ENCODE measurements at regions not wholly inside any gene's neighbourhood (a gene's known extent, or its start where the extent isn't known, plus 50 kb on each side); places are given as distances from the start of the nearest gene placed in this dataset.

DNA sequence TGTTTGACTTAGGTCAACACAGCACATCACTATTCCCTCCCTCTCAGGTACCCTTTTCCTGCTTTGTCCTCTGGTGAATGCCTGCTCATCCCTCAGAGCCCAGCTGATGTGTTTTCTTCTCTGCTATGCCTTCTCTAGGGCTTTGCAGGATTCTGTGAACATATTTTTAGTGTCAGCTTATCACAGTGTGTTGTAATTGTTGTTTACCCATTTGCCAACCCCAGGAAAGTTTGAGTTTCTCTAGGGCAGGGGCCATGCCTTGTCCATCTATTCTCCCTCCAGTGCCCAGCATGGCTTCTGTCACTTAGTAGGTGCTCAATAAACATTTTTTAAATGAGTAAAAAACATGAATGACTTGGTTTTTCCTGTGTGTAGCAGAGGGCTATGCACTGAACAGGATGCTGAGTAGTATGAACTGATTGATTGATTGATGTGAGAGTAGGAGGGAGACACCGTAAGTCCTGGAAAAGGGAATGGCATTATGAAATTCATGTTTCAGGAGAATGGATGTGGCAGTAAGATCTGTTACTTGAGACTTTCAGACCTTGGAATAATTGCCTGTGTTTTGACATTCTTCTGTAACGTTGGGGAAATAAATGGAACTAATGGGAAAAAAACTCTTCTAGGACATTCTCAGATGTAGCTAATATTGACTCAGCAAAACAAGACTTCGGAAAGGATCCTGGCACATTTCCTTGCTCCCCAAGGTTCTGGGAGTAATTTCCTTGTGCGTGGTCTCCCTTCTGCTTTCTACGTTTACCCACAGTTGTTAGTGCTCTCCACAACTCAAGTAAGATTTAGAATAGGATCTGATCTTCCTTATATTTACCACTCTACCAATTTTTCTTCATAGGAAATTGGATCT is 267.3 kb upstream of the TBL1XR1 start:
- Histone ChIP-seq H4K91ac (replicated peaks; ENCODE audit: insufficient read length, low read length) (no peak overlapping the region), H3K4me3 (ENCODE audit: extremely low read depth in 1 of 4, insufficient read depth in 2 of 4, low read depth in 3 of 4, low read length in 4 of 4) (no peak overlapping the region), H3K36me3 (ENCODE audit: control insufficient read depth in 2 of 4, insufficient read depth in 4 of 4, low read length in 3 of 4) (no peaks in the 10 kb centered on the region), H2BK5ac (ENCODE audit: low read depth, low read length) (no peak overlapping the region), H3K9me3 (ENCODE audit: insufficient read depth in 2 of 2, low read depth in 1 of 2, low read length in 1 of 2) (no peaks in the 10 kb centered on the region), H4K20me1 (replicated peaks in 1 of 2; ENCODE audit: control insufficient read depth in 1 of 2, insufficient read depth in 2 of 2, low read length in 2 of 2) (no peaks in the 10 kb centered on the region), H3K27me3 (replicated peaks in 1 of 4; ENCODE audit: control insufficient read depth in 3 of 4, extremely low read depth in 1 of 4, insufficient read depth in 3 of 4, low read length in 3 of 4) (no peaks in the 10 kb centered on the region), H3K27ac (ENCODE audit: low read depth, low read length) (no peak overlapping the region), H3K14ac (ENCODE audit: insufficient read length) (no peak overlapping the region), H2BK12ac (ENCODE audit: low read depth, low read length) (no peak overlapping the region), H3K56ac (replicated peaks; ENCODE audit: insufficient read length, low read depth, low read length) (no peak overlapping the region), H3K18ac (ENCODE audit: extremely low read depth, low read length) (no peak overlapping the region), H3K4ac (replicated peaks; ENCODE audit: insufficient read length, low read depth, low read length) (no peak overlapping the region), H3K9ac (replicated peaks in 1 of 4; ENCODE audit: extremely low read depth in 1 of 4, low read depth in 3 of 4, low read length in 3 of 4) (no peak overlapping the region), H3K4me2 (ENCODE audit: insufficient read depth in 1 of 2, low read depth in 2 of 2, low read length in 2 of 2) (no peak overlapping the region), H3K4me1 (replicated peaks in 1 of 4; ENCODE audit: control insufficient read depth in 3 of 4, insufficient read depth in 4 of 4, low read length in 3 of 4) (peaks cover 0 to 5% (median 3%) of the 10 kb centered on the region in 4 experiments; a peak in 4 of 7 replicates), H3K79me1 (ENCODE audit: low read depth, low read length) (no peaks in the 10 kb centered on the region), H2BK120ac (replicated peaks; ENCODE audit: low read depth, low read length) (no peak overlapping the region), H4K5ac (ENCODE audit: insufficient read length, low read depth, low read length) (no peak overlapping the region), H3K23ac (ENCODE audit: insufficient read length) (no peak overlapping the region), H2BK15ac (ENCODE audit: low read length) (no peak overlapping the region), H4K8ac (ENCODE audit: extremely low read depth, insufficient read depth, low read length) (no peak overlapping the region), H2BK20ac (ENCODE audit: low read length) (no peak overlapping the region), H2AK5ac (ENCODE audit: low read depth, low read length) (no peak overlapping the region), H2AFZ (ENCODE audit: low read length) (no peak overlapping the region), H3K23me2 (ENCODE audit: low read depth, low read length) (no peaks in the 10 kb centered on the region), H3K79me2 (ENCODE audit: control insufficient read depth in 1 of 2, insufficient read depth in 2 of 2, low read length in 2 of 2) (no peaks in the 10 kb centered on the region)
- DNase-seq (ENCODE audit: low read depth in 1 of 2, low spot score in 2 of 2) (no peak), FAIRE-seq (no peak)
- ChIA-PET POLR2A (ENCODE audit: partially characterized antibody) (interaction anchor here (0.6 kb wide), 1 partner anchor 321 kb away, joined by 3 read pairs; no protein-coding TSS in a partner anchor), CTCF (ENCODE audit: partially characterized antibody) (interaction anchor here (1.1 kb wide), 1 partner anchor 27 kb away, joined by 3 read pairs; no protein-coding TSS in a partner anchor)
- 94% methylated on average over 5 of the region's 5 CpGs; no CpG with 5 or more reads in 1 of the 2 experiments for WGBS, 2 experiments (ENCODE audit: extremely low coverage in 1 of 2, insufficient coverage in 1 of 2, insufficient read length in 1 of 2, insufficient replicate concordance in 2 of 2, low coverage in 1 of 2, low lambda C conversion rate in 2 of 2, missing lambda C conversion rate in 1 of 2)
- no peak for TF ChIP-seq HDAC6 (IDR thresholded peaks at IDR 0.05; ENCODE audit: low read depth, low read length)
- TF ChIP-seq MAFK (IDR thresholded peaks at IDR 0.05; ENCODE audit: low read depth, low read length), result no peak
- no peak for TF ChIP-seq JUN (IDR thresholded peaks at IDR 0.05; ENCODE audit: low read depth, low read length)
- no peak for TF ChIP-seq SP1 (IDR thresholded peaks at IDR 0.05; ENCODE audit: low read depth, low read length)
- TF ChIP-seq YY1 (IDR thresholded peaks at IDR 0.05; ENCODE audit: low read depth, low read length), result no peak
- TF ChIP-seq EP300 (IDR thresholded peaks at IDR 0.05; ENCODE audit: borderline replicate concordance in 1 of 2, low read depth in 2 of 2, low read length in 2 of 2), result no peak
- no peak for TF ChIP-seq RBBP5 (IDR thresholded peaks at IDR 0.05; ENCODE audit: borderline replicate concordance, low read depth, low read length)
- no peak for TF ChIP-seq EZH2 (IDR thresholded peaks at IDR 0.05; ENCODE audit: low read depth, low read length, severe bottlenecking)
- TF ChIP-seq, protein P1, sequence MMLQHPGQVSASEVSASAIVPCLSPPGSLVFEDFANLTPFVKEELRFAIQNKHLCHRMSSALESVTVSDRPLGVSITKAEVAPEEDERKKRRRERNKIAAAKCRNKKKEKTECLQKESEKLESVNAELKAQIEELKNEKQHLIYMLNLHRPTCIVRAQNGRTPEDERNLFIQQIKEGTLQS (IDR thresholded peaks at IDR 0.05; ENCODE audit: insufficient read depth, low read depth, low read length), result no peak
